ENCODE measurements at regions not wholly inside any gene's neighbourhood (a gene's known extent, or its start where the extent isn't known, plus 50 kb on each side); places are given as distances from the start of the nearest gene placed in this dataset.

DNA sequence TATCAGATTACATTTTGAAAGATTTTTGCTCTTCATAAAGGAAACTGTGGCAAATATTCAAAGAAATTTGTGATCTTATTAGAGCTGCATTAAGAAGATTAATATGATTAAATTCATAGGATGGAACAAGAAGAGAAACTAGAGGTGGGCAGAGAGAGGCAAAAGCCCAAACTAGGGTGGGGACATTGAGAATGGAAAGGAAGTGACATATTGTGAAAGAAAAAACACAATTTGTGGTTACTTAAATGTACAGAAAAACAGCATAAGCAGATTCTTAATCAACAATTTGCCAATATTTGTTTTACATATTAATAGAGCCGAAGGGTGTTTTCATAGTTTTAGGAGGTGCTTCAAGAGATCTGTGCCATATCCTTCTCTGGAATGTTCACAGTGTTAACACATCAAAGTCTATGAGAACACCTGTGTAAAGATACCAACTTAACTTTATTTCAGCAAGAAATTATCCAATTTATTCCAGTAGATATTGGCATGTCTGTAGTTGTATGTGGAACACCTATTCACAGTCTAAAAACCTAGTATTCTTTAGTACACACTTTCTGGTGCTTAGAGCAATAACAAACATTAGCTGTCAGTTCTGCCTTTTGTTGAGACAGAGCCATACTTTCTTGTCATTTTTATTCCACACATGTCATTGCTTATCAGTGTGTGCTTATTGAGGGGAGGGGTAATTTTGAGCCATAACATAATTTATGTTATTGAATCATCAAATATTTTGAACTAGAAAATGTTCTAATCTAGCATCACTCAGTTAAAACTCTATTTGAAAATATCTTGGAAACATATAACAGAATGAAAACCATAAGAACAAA, 401.5 kb downstream of the PTPRC start:
- no TSS peak for BruUV-seq (replicated peaks)
- POLR2A ChIA-PET: no interaction called here
- TF ChIP-seq, protein P1, sequence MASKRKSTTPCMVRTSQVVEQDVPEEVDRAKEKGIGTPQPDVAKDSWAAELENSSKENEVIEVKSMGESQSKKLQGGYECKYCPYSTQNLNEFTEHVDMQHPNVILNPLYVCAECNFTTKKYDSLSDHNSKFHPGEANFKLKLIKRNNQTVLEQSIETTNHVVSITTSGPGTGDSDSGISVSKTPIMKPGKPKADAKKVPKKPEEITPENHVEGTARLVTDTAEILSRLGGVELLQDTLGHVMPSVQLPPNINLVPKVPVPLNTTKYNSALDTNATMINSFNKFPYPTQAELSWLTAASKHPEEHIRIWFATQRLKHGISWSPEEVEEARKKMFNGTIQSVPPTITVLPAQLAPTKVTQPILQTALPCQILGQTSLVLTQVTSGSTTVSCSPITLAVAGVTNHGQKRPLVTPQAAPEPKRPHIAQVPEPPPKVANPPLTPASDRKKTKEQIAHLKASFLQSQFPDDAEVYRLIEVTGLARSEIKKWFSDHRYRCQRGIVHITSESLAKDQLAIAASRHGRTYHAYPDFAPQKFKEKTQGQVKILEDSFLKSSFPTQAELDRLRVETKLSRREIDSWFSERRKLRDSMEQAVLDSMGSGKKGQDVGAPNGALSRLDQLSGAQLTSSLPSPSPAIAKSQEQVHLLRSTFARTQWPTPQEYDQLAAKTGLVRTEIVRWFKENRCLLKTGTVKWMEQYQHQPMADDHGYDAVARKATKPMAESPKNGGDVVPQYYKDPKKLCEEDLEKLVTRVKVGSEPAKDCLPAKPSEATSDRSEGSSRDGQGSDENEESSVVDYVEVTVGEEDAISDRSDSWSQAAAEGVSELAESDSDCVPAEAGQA (IDR thresholded peaks at IDR 0.05; ENCODE audit: low read depth): no peak
- TF ChIP-seq, protein P1 (CRISPR knock-in tag; IDR thresholded peaks at IDR 0.05; ENCODE audit: borderline replicate concordance): no peak
- TF ChIP-seq, protein P2, sequence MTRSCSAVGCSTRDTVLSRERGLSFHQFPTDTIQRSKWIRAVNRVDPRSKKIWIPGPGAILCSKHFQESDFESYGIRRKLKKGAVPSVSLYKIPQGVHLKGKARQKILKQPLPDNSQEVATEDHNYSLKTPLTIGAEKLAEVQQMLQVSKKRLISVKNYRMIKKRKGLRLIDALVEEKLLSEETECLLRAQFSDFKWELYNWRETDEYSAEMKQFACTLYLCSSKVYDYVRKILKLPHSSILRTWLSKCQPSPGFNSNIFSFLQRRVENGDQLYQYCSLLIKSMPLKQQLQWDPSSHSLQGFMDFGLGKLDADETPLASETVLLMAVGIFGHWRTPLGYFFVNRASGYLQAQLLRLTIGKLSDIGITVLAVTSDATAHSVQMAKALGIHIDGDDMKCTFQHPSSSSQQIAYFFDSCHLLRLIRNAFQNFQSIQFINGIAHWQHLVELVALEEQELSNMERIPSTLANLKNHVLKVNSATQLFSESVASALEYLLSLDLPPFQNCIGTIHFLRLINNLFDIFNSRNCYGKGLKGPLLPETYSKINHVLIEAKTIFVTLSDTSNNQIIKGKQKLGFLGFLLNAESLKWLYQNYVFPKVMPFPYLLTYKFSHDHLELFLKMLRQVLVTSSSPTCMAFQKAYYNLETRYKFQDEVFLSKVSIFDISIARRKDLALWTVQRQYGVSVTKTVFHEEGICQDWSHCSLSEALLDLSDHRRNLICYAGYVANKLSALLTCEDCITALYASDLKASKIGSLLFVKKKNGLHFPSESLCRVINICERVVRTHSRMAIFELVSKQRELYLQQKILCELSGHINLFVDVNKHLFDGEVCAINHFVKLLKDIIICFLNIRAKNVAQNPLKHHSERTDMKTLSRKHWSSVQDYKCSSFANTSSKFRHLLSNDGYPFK (CRISPR knock-in tag; IDR thresholded peaks at IDR 0.05; ENCODE audit: borderline replicate concordance): no peak
- TF ChIP-seq, protein P3, sequence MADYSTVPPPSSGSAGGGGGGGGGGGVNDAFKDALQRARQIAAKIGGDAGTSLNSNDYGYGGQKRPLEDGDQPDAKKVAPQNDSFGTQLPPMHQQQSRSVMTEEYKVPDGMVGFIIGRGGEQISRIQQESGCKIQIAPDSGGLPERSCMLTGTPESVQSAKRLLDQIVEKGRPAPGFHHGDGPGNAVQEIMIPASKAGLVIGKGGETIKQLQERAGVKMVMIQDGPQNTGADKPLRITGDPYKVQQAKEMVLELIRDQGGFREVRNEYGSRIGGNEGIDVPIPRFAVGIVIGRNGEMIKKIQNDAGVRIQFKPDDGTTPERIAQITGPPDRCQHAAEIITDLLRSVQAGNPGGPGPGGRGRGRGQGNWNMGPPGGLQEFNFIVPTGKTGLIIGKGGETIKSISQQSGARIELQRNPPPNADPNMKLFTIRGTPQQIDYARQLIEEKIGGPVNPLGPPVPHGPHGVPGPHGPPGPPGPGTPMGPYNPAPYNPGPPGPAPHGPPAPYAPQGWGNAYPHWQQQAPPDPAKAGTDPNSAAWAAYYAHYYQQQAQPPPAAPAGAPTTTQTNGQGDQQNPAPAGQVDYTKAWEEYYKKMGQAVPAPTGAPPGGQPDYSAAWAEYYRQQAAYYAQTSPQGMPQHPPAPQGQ (CRISPR knock-in tag; IDR thresholded peaks at IDR 0.05; ENCODE audit: borderline replicate concordance): no peak
- TF ChIP-seq, protein P4, sequence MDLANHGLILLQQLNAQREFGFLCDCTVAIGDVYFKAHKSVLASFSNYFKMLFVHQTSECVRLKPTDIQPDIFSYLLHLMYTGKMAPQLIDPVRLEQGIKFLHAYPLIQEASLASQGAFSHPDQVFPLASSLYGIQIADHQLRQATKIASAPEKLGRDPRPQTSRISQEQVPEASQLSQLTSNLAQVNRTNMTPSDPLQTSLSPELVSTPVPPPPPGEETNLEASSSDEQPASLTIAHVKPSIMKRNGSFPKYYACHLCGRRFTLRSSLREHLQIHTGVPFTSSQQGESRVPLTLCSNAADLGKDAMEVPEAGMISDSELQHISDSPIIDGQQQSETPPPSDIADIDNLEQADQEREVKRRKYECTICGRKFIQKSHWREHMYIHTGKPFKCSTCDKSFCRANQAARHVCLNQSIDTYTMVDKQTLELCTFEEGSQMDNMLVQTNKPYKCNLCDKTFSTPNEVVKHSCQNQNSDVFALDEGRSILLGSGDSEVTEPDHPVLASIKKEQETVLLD (CRISPR knock-in tag; IDR thresholded peaks at IDR 0.05; ENCODE audit: low read depth): no peak
- no peak for TF ChIP-seq ZNF235 (CRISPR knock-in tag; IDR thresholded peaks at IDR 0.05; ENCODE audit: borderline replicate concordance)
- TF ChIP-seq, protein P5, sequence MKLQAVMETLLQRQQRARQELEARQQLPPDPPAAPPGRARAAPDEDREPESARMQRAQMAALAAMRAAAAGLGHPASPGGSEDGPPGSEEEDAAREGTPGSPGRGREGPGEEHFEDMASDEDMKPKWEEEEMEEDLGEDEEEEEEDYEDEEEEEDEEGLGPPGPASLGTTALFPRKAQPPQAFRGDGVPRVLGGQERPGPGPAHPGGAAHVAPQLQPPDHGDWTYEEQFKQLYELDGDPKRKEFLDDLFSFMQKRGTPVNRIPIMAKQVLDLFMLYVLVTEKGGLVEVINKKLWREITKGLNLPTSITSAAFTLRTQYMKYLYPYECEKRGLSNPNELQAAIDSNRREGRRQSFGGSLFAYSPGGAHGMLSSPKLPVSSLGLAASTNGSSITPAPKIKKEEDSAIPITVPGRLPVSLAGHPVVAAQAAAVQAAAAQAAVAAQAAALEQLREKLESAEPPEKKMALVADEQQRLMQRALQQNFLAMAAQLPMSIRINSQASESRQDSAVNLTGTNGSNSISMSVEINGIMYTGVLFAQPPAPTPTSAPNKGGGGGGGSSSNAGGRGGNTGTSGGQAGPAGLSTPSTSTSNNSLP (IDR thresholded peaks at IDR 0.05; ENCODE audit: low read depth, low read length): no peak

More for the DNA sequence above, 401.5 kb downstream of the PTPRC start:
- no peak overlapping the region for H3K4me3 ChIP-seq (replicated peaks in 1 of 3; ENCODE audit: insufficient read depth in 1 of 3, low read depth in 2 of 3, low read length in 3 of 3)
- CTCF ChIA-PET (ENCODE audit: low intra/inter-chr PET ratio, low total read pairs): no interaction called here
- ATAC-seq: no peak
- H3K27ac ChIP-seq (ENCODE audit: extremely low read length, insufficient read depth, low read length): no peak overlapping the region
- H3K9me3 ChIP-seq (ENCODE audit: low read length): no peaks in the 10 kb centered on the region
- no peaks in the 10 kb centered on the region for H3K4me1 ChIP-seq (ENCODE audit: insufficient read depth, low read length)
- intact Hi-C loops (cut with micrococcal nuclease; ENCODE audit: unreplicated experiment) (no loop called here), in situ Hi-C loops (cut with HindIII; ENCODE audit: extremely low pct_ligation_motif_present, low pct_unique_long_range_greater_than_20kb) (no loop called here)
- 0% methylated on average over 1 of the region's 1 CpG for WGBS (ENCODE audit: low lambda C conversion rate)
- H3K79me2 ChIP-seq (ENCODE audit: insufficient read depth, low read length): no peaks in the 10 kb centered on the region
- DNase-seq (ENCODE audit: low spot score): no peak
- H3K27me3 ChIP-seq (ENCODE audit: control insufficient read depth in 1 of 2, insufficient read depth in 2 of 2, low read length in 2 of 2): no peaks in the 10 kb centered on the region
- no peak overlapping the region for H3K9ac ChIP-seq (ENCODE audit: insufficient read depth, low read depth, low read length)
- H2AFZ ChIP-seq (ENCODE audit: low read length): no peak overlapping the region
- H3K4me2 ChIP-seq (ENCODE audit: low read depth, low read length): no peak overlapping the region
- H4K20me1 ChIP-seq (ENCODE audit: insufficient read depth, low read length): no peaks in the 10 kb centered on the region
- H3K36me3 ChIP-seq (replicated peaks in 1 of 2; ENCODE audit: control insufficient read depth in 1 of 2, insufficient read depth in 2 of 2, low read length in 2 of 2): no peaks in the 10 kb centered on the region
- no peak for FAIRE-seq
